Fibroblast of the conjunctiva (primary cell): ENCODE measurements at regions not wholly inside any gene's neighbourhood (a gene's known extent, or its start where the extent isn't known, plus 50 kb on each side); places are given as distances from the start of the nearest gene placed in this dataset.

Experiments
- DNase-seq: peaks from one replicate; pipeline ENCODE4 v3.0.0-alpha.2; 2010; ENCODE audit warnings: low read depth

DNA sequence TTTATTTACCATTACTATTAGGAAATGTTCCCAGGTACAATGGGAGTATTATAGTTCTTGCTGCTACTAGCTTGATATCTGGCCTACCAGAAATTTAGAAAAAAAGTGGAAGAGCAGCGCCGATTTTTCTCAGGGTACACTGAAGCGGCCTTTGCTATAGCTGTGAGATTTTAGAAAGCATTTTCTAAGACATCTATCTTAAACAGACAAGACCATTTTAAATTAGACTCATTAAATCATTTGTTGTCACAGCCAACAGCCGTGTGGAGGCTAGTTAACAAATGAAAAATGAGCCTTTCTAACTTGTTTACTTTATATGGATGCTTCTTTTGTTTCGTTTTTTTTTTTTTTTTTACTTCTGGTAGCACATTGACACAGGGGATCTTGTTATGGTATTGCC, 183.2 kb upstream of the ZRANB2 start:
- DNase-seq, result no peak

DNA sequence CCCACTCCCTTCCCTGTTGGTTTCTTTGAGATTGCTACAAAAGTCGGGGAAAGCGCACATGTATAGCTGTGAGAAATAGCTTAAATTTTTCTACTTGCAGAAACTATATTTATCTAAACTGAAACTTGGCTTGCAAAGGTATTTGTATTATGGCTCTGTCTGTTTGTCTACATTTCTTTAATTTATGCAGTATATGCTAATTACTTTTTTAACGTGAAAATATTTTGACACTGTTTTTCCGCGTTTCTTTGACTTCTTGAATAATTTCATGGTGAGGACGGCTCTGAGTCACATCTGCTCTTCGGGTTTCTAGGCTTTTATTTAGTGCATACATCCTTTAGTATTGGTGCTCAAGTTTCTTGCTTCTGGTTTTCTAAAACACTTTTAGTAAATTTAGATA, 182.1 kb upstream of the ZRANB2 start:
- DNase-seq, result no peak

DNA sequence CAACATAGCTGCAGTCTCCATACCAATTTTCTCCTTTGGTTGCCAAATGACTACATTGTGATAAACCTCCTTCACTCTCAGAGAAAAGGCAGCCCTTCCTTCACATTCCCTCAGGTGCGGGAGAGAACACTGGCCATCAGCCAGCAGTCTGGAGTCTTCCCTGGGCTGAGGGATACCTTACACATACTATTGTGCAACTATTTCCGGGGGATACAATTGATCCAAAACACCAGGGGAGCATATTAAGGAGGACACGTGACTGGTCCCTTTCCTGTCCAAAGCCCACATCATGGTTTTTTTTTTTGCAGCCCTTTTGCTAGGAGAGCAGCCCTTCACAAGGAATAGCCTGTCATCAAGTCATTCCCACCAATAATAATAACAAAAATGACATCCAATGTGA, 172.1 kb upstream of the ZRANB2 start:
- DNase-seq, result no peak

DNA sequence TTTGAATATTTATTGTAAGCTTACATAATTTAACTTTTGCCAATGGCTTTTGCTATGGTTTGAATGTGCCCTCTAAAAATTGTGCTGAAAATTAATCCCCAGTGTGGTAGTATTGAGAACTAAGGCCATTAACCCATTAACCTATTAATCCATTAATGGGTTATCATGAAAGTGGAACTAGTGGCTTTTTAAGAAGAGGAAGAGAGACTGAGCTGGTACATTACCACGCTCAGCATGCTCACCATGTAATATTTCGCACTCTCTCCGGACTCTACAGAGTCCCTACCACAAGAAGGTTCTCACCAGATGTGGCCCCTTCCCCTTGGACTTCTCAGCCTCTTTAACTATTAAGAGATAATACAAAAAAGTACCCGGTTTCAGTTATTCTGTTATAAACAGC, 164.4 kb upstream of the ZRANB2 start:
- no peak for DNase-seq

DNA sequence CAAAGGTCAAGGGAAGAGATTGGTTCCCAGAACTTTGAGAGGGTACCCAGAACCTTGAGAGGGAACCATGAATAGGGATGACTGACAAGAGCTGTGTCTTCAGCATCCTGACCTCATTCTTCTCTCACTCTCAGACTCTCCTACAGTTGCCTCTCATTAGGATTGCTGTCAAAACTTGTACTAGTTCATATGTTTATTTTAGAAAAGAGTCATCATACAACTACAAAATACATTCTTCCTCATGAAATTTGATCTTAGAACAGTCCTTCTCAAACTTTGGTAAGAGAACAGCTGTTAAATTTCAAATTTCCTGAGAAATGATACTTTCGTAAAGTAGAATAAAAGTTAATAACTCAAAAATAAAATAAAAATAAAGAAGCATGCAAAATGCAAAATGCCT, 161.4 kb upstream of the ZRANB2 start:
- no peak for DNase-seq

DNA sequence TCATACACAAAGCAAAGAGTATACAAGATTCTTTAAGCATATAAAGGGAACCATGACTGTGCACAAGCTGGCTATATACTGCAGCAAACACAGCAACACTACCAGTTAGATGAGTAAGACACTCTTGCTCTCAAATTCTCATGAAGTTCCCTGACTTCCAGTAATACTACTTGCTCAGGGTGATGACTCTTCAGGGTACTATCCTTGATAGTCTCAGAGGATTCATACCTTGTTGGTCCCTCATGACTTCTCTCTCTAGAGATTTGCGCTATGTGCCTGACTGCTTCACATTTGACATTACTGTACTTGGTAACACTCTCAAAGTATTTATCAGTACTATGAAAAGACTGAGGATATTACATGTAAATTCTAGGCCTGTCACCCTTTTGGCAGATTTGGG, 159.8 kb upstream of the ZRANB2 start:
- no peak for DNase-seq

DNA sequence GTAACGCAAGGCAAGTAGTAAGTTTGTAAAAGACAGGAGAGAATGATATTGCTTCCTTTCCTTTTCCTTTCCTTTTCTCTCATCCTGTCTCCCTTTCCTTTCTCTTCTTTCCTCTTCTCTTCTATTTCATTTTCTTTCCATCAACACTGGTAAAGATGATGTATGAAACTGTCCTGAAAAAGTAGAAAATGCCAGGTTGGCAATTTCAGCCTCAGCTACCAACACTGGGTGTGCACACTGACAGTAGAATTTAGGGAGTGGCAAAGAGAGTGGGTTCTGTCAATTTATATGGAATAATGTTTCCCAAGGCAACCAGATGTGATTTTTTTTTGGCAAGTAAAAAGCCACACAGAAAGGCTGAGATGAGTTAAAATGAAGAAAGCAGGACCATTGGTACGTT, 155.7 kb upstream of the ZRANB2 start:
- DNase-seq, result no peak

DNA sequence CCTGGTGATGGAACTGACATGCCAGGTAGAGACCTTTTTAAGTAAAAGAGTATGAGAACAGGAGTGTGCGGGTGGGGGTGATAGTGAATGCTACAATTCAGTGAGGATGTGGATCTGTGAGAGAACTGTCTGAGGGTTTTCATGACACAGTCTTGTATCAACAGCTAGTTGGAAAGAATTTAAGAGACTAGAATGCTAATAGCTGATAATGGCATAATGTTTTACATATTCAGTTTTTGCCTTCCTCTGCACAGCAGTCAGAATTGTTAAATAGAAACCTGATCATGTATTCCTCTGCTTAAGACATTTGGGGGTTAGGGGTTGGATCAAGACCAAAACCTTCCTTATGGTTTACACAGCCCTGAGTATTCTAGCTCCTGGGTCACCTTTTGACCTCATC, 152.8 kb upstream of the ZRANB2 start:
- DNase-seq, result no peak

DNA sequence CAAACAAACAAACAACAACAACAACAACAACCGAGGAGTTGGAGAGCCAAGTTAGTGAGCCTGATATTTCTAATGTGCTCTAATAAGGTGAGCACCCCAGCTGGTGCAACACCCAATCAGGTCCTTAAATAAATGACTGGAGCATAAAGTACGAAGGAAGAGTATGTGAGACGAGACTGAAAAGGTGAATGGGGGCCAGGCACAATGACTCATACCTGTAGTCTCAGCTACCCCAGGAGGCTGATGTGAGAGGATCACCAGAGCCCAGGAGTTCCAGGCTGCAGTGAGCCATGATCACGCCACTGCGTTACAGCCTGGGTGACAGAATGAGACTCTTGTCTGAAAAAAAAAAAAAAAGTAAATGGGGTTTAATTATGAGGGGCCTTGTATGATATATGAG, 152.0 kb upstream of the ZRANB2 start:
- no peak for DNase-seq

DNA sequence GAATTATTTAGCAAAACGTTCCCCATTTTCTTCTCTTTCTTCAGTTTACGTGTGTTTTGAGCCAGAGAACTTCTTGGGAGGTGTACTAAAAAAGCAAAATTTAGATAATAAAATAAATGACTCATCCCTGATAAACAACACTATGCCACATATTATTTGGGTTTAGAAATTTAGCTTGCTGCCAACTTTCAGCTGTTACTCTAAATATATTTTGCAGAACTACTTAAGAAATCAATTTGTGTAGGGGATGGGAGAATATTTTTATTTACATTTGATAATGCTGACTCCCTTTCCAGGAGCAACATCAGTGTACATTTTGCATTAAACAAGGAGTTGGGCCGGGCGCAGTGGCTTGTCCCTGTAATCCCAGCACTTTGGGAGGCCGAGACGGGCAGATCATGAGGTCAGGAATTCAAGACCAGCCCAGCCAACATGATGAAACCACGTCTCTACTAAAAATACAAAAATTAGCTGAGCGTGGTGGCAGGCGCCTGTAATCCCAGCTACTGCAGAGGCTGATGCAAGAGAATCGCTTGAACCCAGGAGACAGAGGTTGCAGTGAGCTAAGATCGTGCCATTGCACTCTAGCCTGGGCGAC, 151.4 kb upstream of the ZRANB2 start:
- DNase-seq, result no peak

DNA sequence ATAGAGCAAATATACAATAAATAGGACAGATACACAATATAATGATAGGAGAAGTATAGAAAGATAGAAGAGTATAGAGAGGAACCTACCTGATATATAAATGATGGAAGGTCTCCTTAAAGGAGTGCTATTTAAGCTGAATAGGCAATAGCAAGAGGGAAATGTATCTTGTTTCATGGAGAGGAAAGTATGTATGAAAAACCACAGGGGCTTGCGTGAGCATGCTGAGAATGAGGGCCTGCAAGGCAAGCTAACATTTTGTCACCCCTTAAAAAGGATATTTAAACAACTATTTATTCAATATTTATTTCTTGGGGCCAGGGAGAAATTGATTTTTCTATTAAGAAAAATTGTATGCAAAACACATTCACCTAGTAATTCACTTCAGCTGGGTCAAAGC, 150.9 kb upstream of the ZRANB2 start:
- DNase-seq, result no peak

DNA sequence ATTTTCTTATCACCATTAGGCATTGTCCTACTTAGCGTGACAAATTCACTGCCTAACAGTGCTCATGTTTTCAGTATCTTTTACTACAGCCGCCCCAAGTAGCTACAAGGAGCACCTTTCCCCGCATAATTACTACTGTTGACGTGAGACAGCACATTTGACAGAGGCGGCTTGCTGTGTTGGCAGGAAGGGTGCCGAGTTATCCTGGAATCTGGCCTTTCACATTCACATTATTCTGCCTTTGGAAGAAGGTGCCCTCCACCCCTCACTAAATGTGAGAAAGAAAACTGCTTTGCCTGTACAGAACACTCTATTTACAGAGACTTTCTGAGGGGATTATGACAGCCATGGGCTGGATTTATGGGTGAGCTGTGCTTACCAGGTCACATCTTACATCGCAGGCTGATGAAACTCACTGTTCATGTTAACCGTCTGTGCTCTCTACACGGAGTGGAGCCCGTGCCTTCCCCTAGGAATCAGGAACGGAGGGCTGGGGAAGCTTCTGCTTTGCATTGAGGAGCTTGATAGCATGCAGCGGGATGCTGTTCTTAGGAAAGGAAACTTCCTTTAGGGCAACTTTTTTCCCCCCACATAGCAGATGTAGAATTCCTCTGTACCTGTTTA, 148.0 kb upstream of the ZRANB2 start:
- DNase-seq, result no peak

DNA sequence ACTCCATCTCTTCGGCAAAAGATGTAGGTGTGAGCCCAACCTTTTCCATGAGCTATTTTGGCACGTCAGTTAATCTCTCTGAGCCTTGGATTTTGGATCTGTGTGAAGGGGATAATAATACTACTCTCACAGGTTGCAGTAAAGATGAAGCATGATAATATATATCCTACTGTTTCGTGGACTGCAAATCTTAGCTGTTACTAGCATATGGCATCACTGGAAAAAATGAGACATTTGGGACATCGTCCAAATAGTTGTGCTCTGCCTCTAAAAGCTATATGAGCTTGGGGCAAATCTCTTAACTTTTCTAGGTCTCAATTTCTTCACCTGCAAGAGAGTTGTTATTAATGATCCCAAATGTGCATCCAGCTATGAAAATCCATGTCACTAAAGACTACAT, 147.4 kb upstream of the ZRANB2 start:
- no peak for DNase-seq

DNA sequence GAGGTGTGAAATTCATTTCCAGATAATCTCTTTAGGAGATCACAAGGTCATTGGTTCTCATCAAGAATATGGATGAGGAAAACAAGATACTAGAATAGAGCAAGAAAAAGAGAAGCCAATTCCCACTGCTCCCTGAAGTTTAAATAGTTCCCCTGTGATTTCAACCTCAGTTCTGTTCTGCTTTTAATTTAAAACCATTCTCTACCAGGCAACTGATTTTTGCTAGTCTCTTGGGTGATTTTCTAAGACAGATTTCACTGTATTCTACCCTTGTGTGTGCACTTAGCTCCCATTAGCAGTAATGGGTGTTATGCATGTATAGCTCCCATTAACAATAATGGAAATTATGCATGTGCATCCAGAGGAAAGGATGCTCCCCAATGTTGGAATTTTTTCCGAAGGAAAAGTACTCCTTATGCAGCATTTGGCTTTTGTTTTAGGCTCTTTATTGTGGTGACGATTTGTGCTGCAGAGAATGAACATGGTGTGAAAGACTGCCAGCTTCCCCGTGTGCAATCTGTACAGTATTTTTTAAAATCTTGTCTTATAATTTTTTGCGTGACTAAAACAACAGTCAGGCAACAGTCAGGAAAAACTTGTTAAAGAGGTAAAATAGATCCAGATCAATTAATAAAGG, 144.0 kb upstream of the ZRANB2 start:
- no peak for DNase-seq

DNA sequence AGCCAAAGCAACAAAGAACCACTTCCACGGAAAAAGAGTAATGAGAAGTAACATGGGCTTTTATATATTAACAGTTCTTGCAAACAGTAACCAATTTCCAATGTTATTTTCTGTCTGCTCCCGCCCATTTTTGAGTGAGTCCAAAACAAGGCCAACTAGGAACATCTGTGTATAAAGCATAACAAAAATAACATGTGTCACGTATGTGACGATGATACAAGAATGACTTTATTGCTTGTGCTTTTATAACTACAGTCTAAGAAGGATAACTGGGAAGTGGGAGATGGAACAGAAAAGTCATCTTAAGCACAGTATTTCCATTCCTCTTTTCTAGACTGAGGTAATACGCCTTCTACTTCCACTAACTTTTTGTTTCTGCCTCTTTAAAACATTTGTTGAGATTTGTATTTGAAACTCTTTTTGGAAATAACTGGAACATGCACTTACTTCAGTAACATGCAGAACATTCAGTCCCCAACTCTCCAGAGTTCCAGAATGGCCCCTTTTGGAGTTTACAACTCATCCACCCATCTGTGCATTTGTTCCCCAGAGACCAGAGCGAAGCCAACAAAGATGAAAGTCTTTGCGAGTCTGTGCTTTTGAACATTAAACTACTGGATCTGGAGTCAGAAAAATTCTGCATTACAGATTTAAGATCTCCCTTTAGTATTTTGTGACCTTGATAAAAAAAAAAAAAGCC, 143.0 kb upstream of the ZRANB2 start:
- DNase-seq, result no peak

DNA sequence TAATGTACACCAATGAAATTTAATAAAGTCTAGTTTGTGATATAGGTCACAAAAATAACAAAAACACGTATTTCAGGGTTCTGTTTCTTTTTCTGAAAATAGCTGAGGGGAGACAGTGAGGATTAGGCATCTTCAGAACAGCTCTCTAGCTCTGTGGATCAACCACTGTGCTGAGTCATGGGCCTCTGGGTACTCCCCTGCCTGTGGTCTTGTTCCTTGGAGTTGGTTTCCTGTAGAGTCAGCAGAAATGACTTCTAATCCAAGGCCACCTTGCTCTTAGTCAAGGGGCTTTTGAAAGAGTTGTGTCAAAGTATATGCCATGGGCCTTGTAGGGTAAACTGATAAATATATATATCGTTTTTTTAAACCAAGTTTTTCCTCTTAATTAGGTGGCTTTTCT, 141.8 kb upstream of the ZRANB2 start:
- DNase-seq, result no peak

DNA sequence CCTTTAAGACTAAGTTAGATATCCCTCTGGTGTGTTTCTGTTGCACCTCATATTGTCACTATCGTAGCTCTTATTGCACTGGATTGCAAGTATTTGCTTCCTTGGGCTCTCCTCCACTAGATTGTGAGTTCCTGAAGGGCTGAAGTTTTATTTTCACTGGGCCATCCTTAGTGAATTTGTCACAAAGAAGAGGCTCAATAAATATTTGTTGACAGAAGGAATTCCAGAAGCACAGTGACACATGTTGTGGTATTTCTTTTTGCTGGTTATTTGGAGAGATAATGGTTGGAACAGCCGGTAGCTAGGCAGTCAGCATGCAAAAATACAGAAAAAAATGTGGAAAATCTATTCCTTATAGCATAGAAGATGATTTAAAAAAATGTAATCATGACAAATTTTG, 129.9 kb upstream of the ZRANB2 start:
- no peak for DNase-seq

DNA sequence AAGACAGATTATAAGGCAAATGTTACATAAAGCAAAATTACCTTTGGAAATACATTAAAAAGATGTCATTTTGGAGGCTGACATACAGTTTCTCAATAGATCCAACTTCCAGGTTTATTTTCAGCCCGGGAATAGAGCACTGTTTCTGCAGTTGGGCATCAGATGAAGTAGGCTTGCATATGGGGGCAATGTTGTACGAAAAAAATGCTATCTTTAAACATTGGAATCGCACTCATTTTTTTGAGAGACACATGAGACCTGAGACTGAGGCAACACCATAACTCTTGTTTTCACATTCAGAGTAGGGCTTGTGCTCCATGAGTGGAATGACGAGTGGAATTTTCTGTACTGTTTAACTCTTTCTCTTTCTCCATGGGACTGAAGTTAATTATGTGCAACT, 122.4 kb upstream of the ZRANB2 start:
- no peak for DNase-seq

DNA sequence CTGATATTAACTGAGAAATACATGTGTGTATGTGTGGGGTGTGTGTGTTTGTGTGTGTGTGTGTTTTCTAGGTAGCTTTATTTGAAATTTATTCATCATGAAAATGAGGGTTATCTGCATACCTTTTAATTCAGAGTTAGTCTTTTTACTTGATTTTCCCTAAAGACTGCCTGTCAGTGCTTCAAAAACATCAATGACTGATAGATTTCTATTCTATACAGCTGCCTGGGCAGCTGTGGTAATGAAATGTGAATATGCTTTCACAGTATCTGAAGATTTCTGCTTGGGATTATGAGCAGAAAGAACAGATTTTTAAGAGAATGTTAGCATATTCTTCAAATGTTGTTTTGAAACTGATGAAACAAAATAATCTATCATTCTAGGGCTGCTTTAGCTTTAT, 119.7 kb upstream of the ZRANB2 start:
- DNase-seq, result no peak

DNA sequence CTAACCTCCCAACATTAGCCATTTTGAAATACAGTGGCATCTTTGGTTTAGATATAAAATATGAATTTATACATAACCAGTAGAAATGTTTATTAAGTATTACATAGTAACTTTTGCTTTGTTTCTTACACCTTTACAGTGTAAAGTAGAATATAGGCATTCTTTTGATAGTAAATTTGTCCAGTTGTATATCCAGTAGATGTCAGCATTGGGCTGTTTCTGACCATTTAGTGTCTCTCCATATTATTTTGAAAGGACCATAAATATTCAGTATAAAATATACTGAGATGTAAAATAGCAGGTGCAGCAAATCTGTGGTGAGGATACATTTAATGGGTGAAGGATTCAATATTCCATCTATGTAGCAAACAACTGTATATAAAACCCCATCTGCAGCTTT, 115.8 kb upstream of the ZRANB2 start:
- DNase-seq, result peak; percentile 4

DNA sequence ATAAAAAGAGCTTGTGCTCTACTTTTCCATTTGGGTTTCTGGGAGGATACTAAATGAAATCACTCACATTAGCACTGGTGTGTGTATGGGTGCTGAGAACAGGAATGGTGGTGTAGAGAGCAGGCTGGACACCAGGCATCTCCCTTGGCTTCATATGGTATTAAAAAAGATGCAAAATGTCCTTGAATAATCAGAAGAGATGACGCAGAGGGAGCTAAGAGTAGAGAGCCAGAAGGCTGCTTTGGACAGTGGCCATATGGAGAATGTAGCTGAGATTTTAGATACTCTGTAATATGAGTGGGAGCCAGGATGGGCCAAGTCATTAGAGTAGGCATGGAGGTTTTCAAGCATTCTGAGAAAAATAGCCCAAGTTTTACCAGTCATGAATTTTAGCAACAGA, 112.3 kb upstream of the ZRANB2 start:
- DNase-seq, result no peak

DNA sequence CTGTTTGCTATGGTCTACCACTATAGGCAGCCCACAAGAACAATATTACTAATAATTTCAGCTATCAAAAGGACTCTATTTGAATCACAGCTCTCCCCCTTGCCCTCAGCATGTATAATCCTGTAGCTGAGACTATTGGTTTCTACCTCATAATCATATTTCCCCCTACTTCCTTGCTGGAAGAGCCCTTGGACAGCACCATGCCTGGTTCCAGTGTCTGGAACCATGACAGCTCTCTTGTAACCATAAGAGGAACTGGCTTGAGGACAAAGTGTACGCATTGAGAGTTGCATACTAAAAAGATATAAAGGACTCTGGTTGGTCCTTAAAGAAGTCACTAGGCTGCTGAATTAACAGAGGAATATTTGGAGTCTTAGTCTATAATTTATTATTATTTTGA, 110.7 kb upstream of the ZRANB2 start:
- DNase-seq, result no peak

DNA sequence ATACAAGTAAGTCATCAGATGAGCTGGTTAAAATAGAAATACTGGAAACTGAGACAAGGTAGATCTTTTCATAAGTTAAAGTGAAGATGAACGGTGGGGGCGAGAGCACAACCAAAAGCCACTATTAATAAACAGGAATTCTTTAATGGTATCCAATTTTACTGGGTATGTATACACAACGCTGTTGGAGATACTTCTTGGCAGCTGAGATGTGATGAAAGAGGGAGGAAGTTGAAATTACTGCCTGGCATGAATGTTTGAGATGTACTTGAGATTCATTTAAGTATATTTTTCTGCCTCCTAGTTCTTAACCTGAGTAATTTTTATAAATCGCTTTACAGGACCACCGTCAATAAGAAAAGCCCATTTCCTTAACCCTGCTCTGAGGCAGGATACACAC, 110.0 kb upstream of the ZRANB2 start:
- no peak for DNase-seq

DNA sequence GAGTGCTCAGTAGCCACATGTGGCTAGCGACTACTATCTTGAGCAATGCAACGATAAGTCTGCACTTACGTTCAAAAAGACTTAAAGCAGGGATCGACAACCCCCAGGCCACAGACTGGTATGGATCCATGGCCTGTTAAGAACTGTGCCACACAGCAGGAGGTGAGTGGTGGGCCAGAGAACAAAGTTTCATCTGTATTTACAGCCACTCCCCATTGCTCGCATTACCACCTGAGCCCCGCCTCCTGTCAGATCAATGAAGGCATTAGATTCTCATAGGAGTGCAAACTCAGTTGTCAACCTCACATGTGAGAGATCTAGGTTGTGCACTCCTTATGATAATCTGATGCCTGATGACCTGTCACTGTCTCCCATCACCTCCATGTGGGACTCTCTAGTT, 103.6 kb upstream of the ZRANB2 start:
- no peak for DNase-seq
